HepG2 (cell line): ENCODE measurements at regions not wholly inside any gene's neighbourhood (a gene's known extent, or its start where the extent isn't known, plus 50 kb on each side); places are given as distances from the start of the nearest gene placed in this dataset.

Source experiments
- ATAC-seq: fragments of 200-7000 bp; cut with Tn5 transposase; 3 replicates; pipeline ENCODE4 v1.9.1; 2020; ENCODE audit warnings: mild to moderate bottlenecking, moderate library complexity
- BruUV-seq: library from RNA; stranded (reverse); fragments of 400-500 nt; replicated peaks from 2 replicates; lab custom pipeline; 2021; lab: Mats Ljungman, UMichigan
- CTCF ChIA-PET: fragments of 300-600 bp; formaldehyde crosslinking; extraction: SDS; loops from one replicate; lab custom pipeline; 2021; ENCODE audit warnings: low total read pairs, inconsistent platforms, low intra/inter-chr PET ratio; lab: Yijun Ruan, JAX
- POLR2A ChIA-PET: fragments of 350-600 bp; sonication (Branson Sonifier 250); formaldehyde crosslinking; loops from one replicate; lab custom pipeline; 2020; ENCODE audit warnings: antibody characterized with exemption, inconsistent platforms; lab: Yijun Ruan, JAX
- DNase-seq: peaks from one replicate; pipeline ENCODE4 v3.0.0-alpha.2; 2015; ENCODE audit warnings: low spot score
- FAIRE-seq: peaks from 3 replicates; lab custom pipeline; 2011; peaks lifted over from hg19 to GRCh38; lab: Jason Lieb, UNC
- H2AFZ ChIP-seq: one replicate; pipeline ENCODE4 v1.6.1; 2011; ENCODE audit warnings: low read length, inconsistent platforms
- H3K27ac ChIP-seq: fragments of 300-600 bp; 3 replicates; pipeline ENCODE4 v1.8.0; 2011; ENCODE audit warnings: mixed run types, mild to moderate bottlenecking, mixed read lengths, low read length, inconsistent platforms; ENCODE audit not compliant: insufficient read depth; ENCODE audit errors: extremely low read length
- H3K27me3 ChIP-seq, 2 experiments: fragments of 200-600 bp in 1 of 2; 2 replicates in 1 of 2; 3 replicates in 1 of 2; pipeline versions ENCODE4 v1.6.0 to v1.8.0; 2011; ENCODE audit warnings: low read length in 2 of 2, mild to moderate bottlenecking in 2 of 2, moderate library complexity in 2 of 2, inconsistent platforms in 1 of 2; ENCODE audit not compliant: insufficient read depth in 2 of 2, control insufficient read depth in 1 of 2
- H3K36me3 ChIP-seq, 2 experiments: fragments of 200-600 bp in 1 of 2; replicated peaks in 1 of 2; 2 replicates in 1 of 2; 3 replicates in 1 of 2; pipeline versions ENCODE4 v1.5.1 to v1.8.0; 2011; ENCODE audit warnings: low read length in 2 of 2, inconsistent platforms in 1 of 2; ENCODE audit not compliant: insufficient read depth in 2 of 2, control insufficient read depth in 1 of 2
- H3K4me1 ChIP-seq: 2 replicates; pipeline ENCODE4 v1.5.1; 2012; ENCODE audit warnings: low read length, inconsistent platforms; ENCODE audit not compliant: insufficient read depth
- H3K4me2 ChIP-seq: 2 replicates; pipeline ENCODE4 v1.6.0; 2011; ENCODE audit warnings: low read depth, low read length, inconsistent platforms
- H3K4me3 ChIP-seq, 3 experiments: fragments of 200-600 bp in 1 of 3; sonication (generic), shearing (Covaris generic) in 1 of 3; replicated peaks in 1 of 3; 2 replicates each; pipeline ENCODE4 v1.5.1; 2011 to 2016; ENCODE audit warnings: low read length in 3 of 3, inconsistent platforms in 2 of 3, low read depth in 2 of 3, mild to moderate bottlenecking in 2 of 3, control low read depth in 1 of 3, mixed read lengths in 1 of 3; ENCODE audit not compliant: insufficient read depth in 1 of 3
- H3K79me2 ChIP-seq: one replicate; pipeline ENCODE4 v1.6.1; 2011; ENCODE audit warnings: low read length, inconsistent platforms; ENCODE audit not compliant: insufficient read depth
- H3K9ac ChIP-seq: 2 replicates; pipeline ENCODE4 v1.6.0; 2011; ENCODE audit warnings: mild to moderate bottlenecking, low read depth, low read length, inconsistent platforms; ENCODE audit not compliant: insufficient read depth
- H3K9me3 ChIP-seq: 2 replicates; pipeline ENCODE4 v1.5.1; 2012; ENCODE audit warnings: mild to moderate bottlenecking, low read length
- H4K20me1 ChIP-seq: 2 replicates; pipeline ENCODE4 v1.6.0; 2011; ENCODE audit warnings: inconsistent platforms, mild to moderate bottlenecking, low read length, moderate library complexity; ENCODE audit not compliant: insufficient read depth
- AHDC1 ChIP-seq: sonication (generic); formaldehyde crosslinking; IDR thresholded peaks from 2 replicates; pipeline ENCODE4 v1.5.1; 2020; ENCODE audit warnings: mild to moderate bottlenecking, missing genetic modification reagents, borderline replicate concordance
- CCDC6 ChIP-seq: sonication (generic); formaldehyde crosslinking; IDR thresholded peaks from 2 replicates; pipeline ENCODE4 v1.8.1; 2022; ENCODE audit warnings: mild to moderate bottlenecking, missing genetic modification reagents, moderate library complexity
- HCFC1 ChIP-seq: fragments of 150-350 bp; IDR thresholded peaks from 2 replicates; pipeline ENCODE4 v1.6.1; 2014; ENCODE audit warnings: low read depth, low read length
- MYC ChIP-seq: sonication (generic); formaldehyde crosslinking; IDR thresholded peaks from 2 replicates; pipeline ENCODE4 v1.9.0; 2021; ENCODE audit warnings: missing genetic modification reagents, borderline replicate concordance
- NBN ChIP-seq: fragments of 450-650 bp; conservative IDR thresholded peaks from 2 replicates; pipeline ENCODE4 v1.6.1; 2017
- SMAD3 ChIP-seq: sonication (generic); formaldehyde crosslinking; IDR thresholded peaks from 2 replicates; pipeline ENCODE4 v1.4.0; 2020; ENCODE audit warnings: missing genetic modification reagents
- ZEB1 ChIP-seq: IDR thresholded peaks from 2 replicates; pipeline ENCODE4 v1.6.1; 2012; ENCODE audit warnings: mild to moderate bottlenecking, low read depth, inconsistent platforms; ENCODE audit not compliant: insufficient replicate concordance
- ZIK1 ChIP-seq: sonication (generic); formaldehyde crosslinking; IDR thresholded peaks from 2 replicates; pipeline ENCODE4 v1.5.0; 2020; ENCODE audit warnings: mild to moderate bottlenecking, low read depth, missing genetic modification reagents, borderline replicate concordance
- ZMYM4 ChIP-seq: sonication (generic); formaldehyde crosslinking; IDR thresholded peaks from 2 replicates; pipeline ENCODE4 v1.8.1; 2023; ENCODE audit warnings: mild to moderate bottlenecking, missing genetic modification reagents
- ZNF580 ChIP-seq: IDR thresholded peaks from 2 replicates; pipeline ENCODE4 v1.6.1; 2016; ENCODE audit warnings: low read depth, borderline replicate concordance
- ZNF720 ChIP-seq: sonication (generic); formaldehyde crosslinking; IDR thresholded peaks from 2 replicates; pipeline ENCODE4 v1.4.0; 2020; ENCODE audit warnings: missing genetic modification reagents
- ZNF749 ChIP-seq: sonication (generic); formaldehyde crosslinking; IDR thresholded peaks from 2 replicates; pipeline ENCODE4 v1.8.0; 2022; ENCODE audit warnings: mild to moderate bottlenecking, missing genetic modification reagents, moderate library complexity, borderline replicate concordance
- ZSCAN12 ChIP-seq: sonication (generic); formaldehyde crosslinking; IDR thresholded peaks from 2 replicates; pipeline ENCODE4 v1.9.0; 2021; ENCODE audit warnings: mild to moderate bottlenecking, missing genetic modification reagents
- WGBS: methylation state at CpG from one replicate; pipeline ENCODE4 v1.1.6; 2017; ENCODE audit warnings: low lambda C conversion rate; 5-methylcytosine and 5-hydroxymethylcytosine counted together
- in situ Hi-C: cut with HindIII; loops from 2 replicates; pipeline ENCODE4 v1.10.0; 2017; ENCODE audit warnings: low pct_unique_long_range_greater_than_20kb; ENCODE audit not compliant: extremely low pct_ligation_motif_present
- intact Hi-C: fragments of 100-400 bp; cut with micrococcal nuclease; formaldehyde crosslinking; loops from one replicate; pipeline ENCODE4 v1.10.0; 2022; ENCODE audit not compliant: unreplicated experiment

- ATAC-seq (no peak), DNase-seq (no peak), FAIRE-seq (no peak)
- BruUV-seq, result no TSS peak
- Histone ChIP-seq H3K27me3 (no peaks in the 10 kb centered on the region), H4K20me1 (no peaks in the 10 kb centered on the region), H3K9me3 (peaks cover 45% of the 10 kb centered on the region), H3K4me3 (no peak overlapping the region), H2AFZ (no peak overlapping the region), H3K79me2 (no peaks in the 10 kb centered on the region), H3K36me3 (no peaks in the 10 kb centered on the region), H3K4me1 (no peaks in the 10 kb centered on the region), H3K9ac (no peak overlapping the region), H3K4me2 (no peak overlapping the region), H3K27ac (no peak overlapping the region)
- CTCF ChIA-PET, result no interaction called here
- no peak for TF ChIP-seq SMAD3 (CRISPR knock-in tag)
- TF ChIP-seq MYC (CRISPR knock-in tag), result no peak
- no peak for TF ChIP-seq AHDC1 (CRISPR knock-in tag)
- no peak for TF ChIP-seq ZIK1 (CRISPR knock-in tag)
- TF ChIP-seq ZSCAN12 (CRISPR knock-in tag), result no peak
- TF ChIP-seq ZMYM4 (CRISPR knock-in tag), result no peak
- TF ChIP-seq ZNF580, result no peak
- no peak for TF ChIP-seq ZNF720 (CRISPR knock-in tag)
- TF ChIP-seq ZEB1, result no peak
- TF ChIP-seq HCFC1, result no peak
- TF ChIP-seq NBN, result no peak
- no peak for TF ChIP-seq CCDC6
- no peak for TF ChIP-seq ZNF749 (CRISPR knock-in tag)
- POLR2A ChIA-PET, result no interaction called here
- WGBS, result 1% methylated on average over 2 of the region's 2 CpGs
- in situ Hi-C loops, result no loop called here
- intact Hi-C loops, result no loop called here
Measured at GRCh38 chr12:87230441-87230840, 798.8 kb downstream of the C12orf50 start.
